PFSK-1 (cell line): ENCODE measurements at regions not wholly inside any gene's neighbourhood (a gene's known extent, or its start where the extent isn't known, plus 50 kb on each side); places are given as distances from the start of the nearest gene placed in this dataset.

Experiments
- FOXP2 ChIP-seq: optimal IDR thresholded peaks from 2 replicates; pipeline ENCODE3; 2011; ENCODE audit warnings: borderline replicate concordance, control low read depth, inconsistent platforms; ENCODE audit not compliant: insufficient read depth; ENCODE audit errors: extremely low read length, extremely low read depth
- POLR2AphosphoS5 ChIP-seq: IDR thresholded peaks from 2 replicates; pipeline ENCODE4 v1.6.1; 2012; ENCODE audit warnings: low read depth, mild to moderate bottlenecking, control low read depth, low read length, moderate library complexity
- SIN3A ChIP-seq: IDR thresholded peaks from 2 replicates; pipeline ENCODE4 v1.6.1; 2012; ENCODE audit warnings: mild to moderate bottlenecking, low read length, moderate library complexity, borderline replicate concordance; ENCODE audit not compliant: insufficient read depth
- TAF1 ChIP-seq: IDR thresholded peaks from 2 replicates; pipeline ENCODE4 v1.6.1; 2012; ENCODE audit warnings: low read length, control low read depth, borderline replicate concordance; ENCODE audit not compliant: insufficient read depth
- TF ChIP-seq, protein P1 (sequence below), 2 experiments: IDR thresholded peaks; 2 replicates each; pipeline versions ENCODE4 v1.6.1 to v1.8.0; 2011 to 2012; ENCODE audit warnings: low read depth in 2 of 2, low read length in 2 of 2, control low read depth in 1 of 2, inconsistent platforms in 1 of 2, mild to moderate bottlenecking in 1 of 2, moderate library complexity in 1 of 2; ENCODE audit not compliant: insufficient read depth in 1 of 2

- TF ChIP-seq TAF1 (no peak), SIN3A (no peak), FOXP2 (no peak), POLR2AphosphoS5 (no peak)
- TF ChIP-seq, protein P1, sequence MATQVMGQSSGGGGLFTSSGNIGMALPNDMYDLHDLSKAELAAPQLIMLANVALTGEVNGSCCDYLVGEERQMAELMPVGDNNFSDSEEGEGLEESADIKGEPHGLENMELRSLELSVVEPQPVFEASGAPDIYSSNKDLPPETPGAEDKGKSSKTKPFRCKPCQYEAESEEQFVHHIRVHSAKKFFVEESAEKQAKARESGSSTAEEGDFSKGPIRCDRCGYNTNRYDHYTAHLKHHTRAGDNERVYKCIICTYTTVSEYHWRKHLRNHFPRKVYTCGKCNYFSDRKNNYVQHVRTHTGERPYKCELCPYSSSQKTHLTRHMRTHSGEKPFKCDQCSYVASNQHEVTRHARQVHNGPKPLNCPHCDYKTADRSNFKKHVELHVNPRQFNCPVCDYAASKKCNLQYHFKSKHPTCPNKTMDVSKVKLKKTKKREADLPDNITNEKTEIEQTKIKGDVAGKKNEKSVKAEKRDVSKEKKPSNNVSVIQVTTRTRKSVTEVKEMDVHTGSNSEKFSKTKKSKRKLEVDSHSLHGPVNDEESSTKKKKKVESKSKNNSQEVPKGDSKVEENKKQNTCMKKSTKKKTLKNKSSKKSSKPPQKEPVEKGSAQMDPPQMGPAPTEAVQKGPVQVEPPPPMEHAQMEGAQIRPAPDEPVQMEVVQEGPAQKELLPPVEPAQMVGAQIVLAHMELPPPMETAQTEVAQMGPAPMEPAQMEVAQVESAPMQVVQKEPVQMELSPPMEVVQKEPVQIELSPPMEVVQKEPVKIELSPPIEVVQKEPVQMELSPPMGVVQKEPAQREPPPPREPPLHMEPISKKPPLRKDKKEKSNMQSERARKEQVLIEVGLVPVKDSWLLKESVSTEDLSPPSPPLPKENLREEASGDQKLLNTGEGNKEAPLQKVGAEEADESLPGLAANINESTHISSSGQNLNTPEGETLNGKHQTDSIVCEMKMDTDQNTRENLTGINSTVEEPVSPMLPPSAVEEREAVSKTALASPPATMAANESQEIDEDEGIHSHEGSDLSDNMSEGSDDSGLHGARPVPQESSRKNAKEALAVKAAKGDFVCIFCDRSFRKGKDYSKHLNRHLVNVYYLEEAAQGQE (IDR thresholded peaks at IDR 0.05; ENCODE audit: insufficient read depth in 1 of 2, low read depth in 2 of 2, low read length in 2 of 2), result no peak
Measured at GRCh38 chr7:40922316-40922670, 780.6 kb downstream of the INHBA start.

DNA sequence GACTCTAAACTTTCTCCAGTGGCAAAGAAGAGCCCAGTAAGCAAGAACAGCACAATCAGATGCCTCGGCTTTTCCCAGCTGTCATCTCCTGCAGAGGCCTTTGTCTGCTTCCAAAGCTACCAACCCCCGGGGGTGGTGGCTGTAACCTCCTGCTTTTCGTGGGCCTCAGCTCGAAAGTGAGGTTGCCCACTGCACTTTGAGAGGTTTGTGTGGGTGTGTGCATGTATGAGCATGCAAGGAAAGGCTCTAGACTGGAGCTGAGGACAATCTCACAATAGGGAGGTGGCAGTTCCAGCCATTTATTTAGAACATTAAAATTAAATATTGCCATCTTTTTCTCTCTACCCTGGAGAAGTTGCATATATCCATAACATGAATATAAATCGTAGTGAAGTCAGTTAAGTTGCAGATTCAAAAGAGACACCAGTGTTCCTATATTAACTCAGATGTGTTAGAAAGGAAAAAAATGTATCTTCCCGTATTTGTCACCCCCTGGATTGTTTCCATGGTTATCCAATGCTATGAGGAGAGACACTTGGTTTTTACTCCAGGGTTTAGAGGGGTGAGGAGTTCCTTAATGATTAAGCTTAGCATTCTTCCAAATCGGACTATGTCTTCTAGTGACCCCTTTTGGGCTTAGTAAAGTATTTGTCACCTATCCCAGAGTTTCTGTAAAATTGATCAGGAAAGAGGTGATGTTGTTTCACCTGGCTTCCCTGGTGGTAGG lies 781.1 kb downstream of the INHBA start:
- no peak for TF ChIP-seq FOXP2
- TF ChIP-seq SIN3A, result no peak
- no peak for TF ChIP-seq TAF1
- TF ChIP-seq POLR2AphosphoS5, result no peak
- TF ChIP-seq, protein P1 (IDR thresholded peaks at IDR 0.05; ENCODE audit: insufficient read depth in 1 of 2, low read depth in 2 of 2, low read length in 2 of 2), result no peak

- no peak for TF ChIP-seq FOXP2
- TF ChIP-seq, protein P1 (IDR thresholded peaks at IDR 0.05; ENCODE audit: insufficient read depth in 1 of 2, low read depth in 2 of 2, low read length in 2 of 2), result no peak
- TF ChIP-seq SIN3A, result no peak
Measured at GRCh38 chr7:40918701-40919271, 784.0 kb downstream of the SUGCT start.

DNA sequence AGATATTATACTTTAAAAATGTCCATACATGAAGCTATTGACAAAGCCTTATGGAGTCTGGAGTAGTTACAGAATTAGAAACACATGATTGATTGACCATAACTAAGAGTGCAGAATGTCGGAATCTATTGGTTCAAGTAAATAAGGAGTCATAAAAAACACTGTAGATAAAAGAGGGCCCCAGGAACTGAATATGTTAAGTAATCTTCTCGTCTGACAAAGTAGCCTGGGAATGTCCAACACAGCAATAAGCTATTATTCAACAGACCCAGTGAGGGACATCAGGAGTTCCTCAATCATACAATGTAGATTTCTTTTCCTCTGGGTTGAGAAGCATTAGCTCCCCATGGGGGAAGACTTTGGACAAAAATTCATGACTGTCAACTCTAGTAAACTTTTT lies 782.0 kb downstream of the SUGCT start:
- TF ChIP-seq TAF1, result no peak
- TF ChIP-seq SIN3A, result no peak
- TF ChIP-seq, protein P1 (IDR thresholded peaks at IDR 0.05; ENCODE audit: insufficient read depth in 1 of 2, low read depth in 2 of 2, low read length in 2 of 2), result no peak
- no peak for TF ChIP-seq FOXP2
- no peak for TF ChIP-seq POLR2AphosphoS5

- TF ChIP-seq SIN3A (no peak), POLR2AphosphoS5 (no peak), TAF1 (no peak)
Measured at GRCh38 chr7:40915071-40915470, 780.3 kb downstream of the SUGCT start.
